ENCODE measurements at regions not wholly inside any gene's neighbourhood (a gene's known extent, or its start where the extent isn't known, plus 50 kb on each side); places are given as distances from the start of the nearest gene placed in this dataset.

DNA sequence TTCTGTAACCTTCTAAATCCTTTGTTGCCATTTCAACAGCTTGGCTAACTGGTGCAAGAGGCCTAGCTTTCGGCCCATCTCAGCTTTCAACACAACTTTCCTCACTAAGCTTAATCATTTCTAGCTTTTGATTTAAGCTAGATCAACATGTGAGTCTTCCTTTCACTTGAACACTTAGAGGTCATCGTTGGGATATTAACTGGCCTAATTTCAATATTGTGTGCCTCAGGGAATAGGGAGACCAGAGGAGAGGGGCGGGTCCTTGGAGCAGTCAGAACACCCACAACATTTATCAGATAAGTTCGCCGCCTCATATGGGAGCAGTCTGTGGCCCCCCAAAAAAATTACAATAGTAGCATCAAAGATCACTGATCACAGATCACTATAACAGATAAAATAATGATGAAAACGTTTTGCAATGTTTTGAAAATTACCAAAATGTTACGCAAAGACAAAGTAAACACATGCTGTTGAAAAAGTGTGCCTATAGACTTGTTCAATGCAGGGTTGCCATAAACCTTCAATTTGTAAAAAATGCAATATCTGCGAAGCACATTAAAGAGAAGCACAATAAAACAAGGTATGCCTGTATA, 66.8 kb upstream of the PCSK1 start:
- no peaks in the 10 kb centered on the region for H3K27me3 ChIP-seq
- intact Hi-C loops (cut with DNase I; ENCODE audit: low total_unique reads), result no loop called here
- no peak overlapping the region for H3K27ac ChIP-seq
- no peaks in the 10 kb centered on the region for H3K9me3 ChIP-seq
- H3K36me3 ChIP-seq, result no peaks in the 10 kb centered on the region
- TF ChIP-seq POLR2A (IDR thresholded peaks at IDR 0.05), result no peak
- TF ChIP-seq, protein P1, sequence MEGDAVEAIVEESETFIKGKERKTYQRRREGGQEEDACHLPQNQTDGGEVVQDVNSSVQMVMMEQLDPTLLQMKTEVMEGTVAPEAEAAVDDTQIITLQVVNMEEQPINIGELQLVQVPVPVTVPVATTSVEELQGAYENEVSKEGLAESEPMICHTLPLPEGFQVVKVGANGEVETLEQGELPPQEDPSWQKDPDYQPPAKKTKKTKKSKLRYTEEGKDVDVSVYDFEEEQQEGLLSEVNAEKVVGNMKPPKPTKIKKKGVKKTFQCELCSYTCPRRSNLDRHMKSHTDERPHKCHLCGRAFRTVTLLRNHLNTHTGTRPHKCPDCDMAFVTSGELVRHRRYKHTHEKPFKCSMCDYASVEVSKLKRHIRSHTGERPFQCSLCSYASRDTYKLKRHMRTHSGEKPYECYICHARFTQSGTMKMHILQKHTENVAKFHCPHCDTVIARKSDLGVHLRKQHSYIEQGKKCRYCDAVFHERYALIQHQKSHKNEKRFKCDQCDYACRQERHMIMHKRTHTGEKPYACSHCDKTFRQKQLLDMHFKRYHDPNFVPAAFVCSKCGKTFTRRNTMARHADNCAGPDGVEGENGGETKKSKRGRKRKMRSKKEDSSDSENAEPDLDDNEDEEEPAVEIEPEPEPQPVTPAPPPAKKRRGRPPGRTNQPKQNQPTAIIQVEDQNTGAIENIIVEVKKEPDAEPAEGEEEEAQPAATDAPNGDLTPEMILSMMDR (IDR thresholded peaks at IDR 0.05), result no peak
- no peak overlapping the region for H3K4me3 ChIP-seq
- no peak for DNase-seq
- H3K4me1 ChIP-seq, result no peaks in the 10 kb centered on the region

DNA sequence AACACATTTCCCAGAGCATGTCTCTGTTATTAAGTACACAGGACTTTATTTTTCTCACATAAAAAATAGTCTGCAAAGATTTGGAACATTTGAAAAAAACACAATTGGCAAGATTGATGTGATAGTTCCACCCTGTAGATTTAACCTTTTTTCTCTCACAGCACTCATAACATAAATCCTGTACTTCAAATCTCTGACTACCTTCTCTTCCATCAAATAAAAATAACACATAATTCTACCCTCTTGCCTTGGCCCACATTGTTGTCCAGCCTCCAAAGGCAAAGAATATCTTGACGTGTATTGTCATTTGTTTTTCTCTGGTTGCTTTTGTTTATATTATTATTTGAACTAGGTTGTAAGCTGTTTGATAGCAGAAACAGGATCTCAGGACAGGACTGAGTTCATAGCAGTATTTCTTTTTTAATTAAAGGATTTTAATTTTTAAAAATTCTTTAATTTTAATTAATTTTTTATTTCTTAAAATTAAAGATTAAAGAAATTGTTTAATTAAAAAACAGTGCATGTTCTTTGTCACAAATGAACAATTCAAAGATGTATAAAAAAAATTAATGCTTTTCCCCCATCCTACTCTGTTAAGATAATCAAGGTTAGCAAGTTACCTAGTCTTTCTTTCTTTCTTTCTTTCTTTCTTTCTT, 69.1 kb upstream of the PCSK1 start:
- intact Hi-C loops (cut with DNase I; ENCODE audit: low total_unique reads), result no loop called here
- no peaks in the 10 kb centered on the region for H3K9me3 ChIP-seq
- H3K4me1 ChIP-seq, result no peaks in the 10 kb centered on the region
- H3K36me3 ChIP-seq, result no peaks in the 10 kb centered on the region
- DNase-seq, result no peak
- no peak overlapping the region for H3K4me3 ChIP-seq
- H3K27ac ChIP-seq, result no peak overlapping the region
- no peaks in the 10 kb centered on the region for H3K27me3 ChIP-seq
- TF ChIP-seq, protein P1 (IDR thresholded peaks at IDR 0.05), result no peak
- TF ChIP-seq POLR2A (IDR thresholded peaks at IDR 0.05), result no peak

GRCh38 chr5:96503501-96504236, 70.6 kb upstream of the PCSK1 start:
- H3K27me3 ChIP-seq, result no peaks in the 10 kb centered on the region
- intact Hi-C loops (cut with DNase I; ENCODE audit: low total_unique reads), result no loop called here
- no peak overlapping the region for H3K4me3 ChIP-seq
- no peaks in the 10 kb centered on the region for H3K36me3 ChIP-seq
- H3K27ac ChIP-seq, result no peak overlapping the region
- TF ChIP-seq, protein P1 (IDR thresholded peaks at IDR 0.05), result no peak
- TF ChIP-seq POLR2A (IDR thresholded peaks at IDR 0.05), result no peak
- no peaks in the 10 kb centered on the region for H3K4me1 ChIP-seq
- no peak for DNase-seq
- no peaks in the 10 kb centered on the region for H3K9me3 ChIP-seq

DNA sequence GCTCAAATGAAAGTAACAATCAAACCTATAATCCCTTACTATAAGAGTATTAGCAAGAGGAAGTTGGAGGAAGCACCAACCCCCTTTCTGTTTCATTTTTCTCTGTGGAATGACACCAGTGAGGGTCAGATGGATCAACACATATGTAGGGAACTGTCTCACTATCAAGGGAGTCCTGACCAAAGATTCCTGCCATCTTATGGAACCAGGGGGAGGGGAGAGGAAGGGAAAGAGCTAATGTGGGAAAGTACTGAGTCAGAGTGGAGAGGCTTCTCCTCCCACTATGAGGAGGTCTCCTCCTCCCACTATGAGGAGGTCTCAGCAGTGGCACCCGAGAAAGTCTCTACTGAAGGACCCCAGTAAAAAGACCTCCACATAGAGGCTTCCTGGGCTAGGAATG, 73.3 kb upstream of the PCSK1 start:
- Histone ChIP-seq H3K27me3 (no peaks in the 10 kb centered on the region), H3K9me3 (no peaks in the 10 kb centered on the region), H3K27ac (no peak overlapping the region), H3K4me1 (no peaks in the 10 kb centered on the region), H3K4me3 (no peak overlapping the region), H3K36me3 (no peaks in the 10 kb centered on the region)
- no peak for DNase-seq
- TF ChIP-seq POLR2A (IDR thresholded peaks at IDR 0.05), result no peak
- TF ChIP-seq, protein P1 (IDR thresholded peaks at IDR 0.05), result no peak
- intact Hi-C loops (cut with DNase I; ENCODE audit: low total_unique reads), result no loop called here

- Histone ChIP-seq H3K27me3 (no peaks in the 10 kb centered on the region), H3K36me3 (no peaks in the 10 kb centered on the region), H3K4me1 (no peaks in the 10 kb centered on the region), H3K27ac (no peak overlapping the region), H3K4me3 (no peak overlapping the region), H3K9me3 (no peaks in the 10 kb centered on the region)
- no peak for DNase-seq
- intact Hi-C loops (cut with DNase I; ENCODE audit: low total_unique reads), result no loop called here
- TF ChIP-seq, protein P1 (IDR thresholded peaks at IDR 0.05), result no peak
- no peak for TF ChIP-seq POLR2A (IDR thresholded peaks at IDR 0.05)
Observed at GRCh38 chr5:96506866-96507527, 73.9 kb upstream of the PCSK1 start.

All from uterus (tissue), 3 donors.